ENCODE measurements at regions not wholly inside any gene's neighbourhood (a gene's known extent, or its start where the extent isn't known, plus 50 kb on each side); places are given as distances from the start of the nearest gene placed in this dataset.

DNA sequence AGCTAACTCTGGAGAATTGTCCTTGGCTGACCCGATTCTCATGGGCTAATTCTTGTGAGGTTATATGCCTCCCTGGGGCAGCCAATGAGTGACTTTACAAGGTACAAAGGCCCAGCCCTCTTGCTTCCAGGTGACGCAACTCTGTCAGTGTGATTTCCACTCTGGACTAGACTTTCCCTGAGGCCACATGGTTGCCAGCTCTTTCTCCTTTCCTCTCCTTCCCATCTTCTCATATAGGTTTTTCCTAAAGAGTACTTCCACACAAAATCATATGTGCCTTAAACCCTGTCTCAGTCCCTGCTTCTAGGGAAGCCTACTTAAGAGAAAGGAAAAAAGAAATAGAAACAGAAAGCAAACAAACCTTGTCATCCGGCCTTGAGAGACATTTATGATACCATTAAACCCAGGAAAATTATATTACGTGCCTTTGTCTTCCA lies 226.2 kb upstream of the ZSWIM2 start:
- Mint-ChIP-seq H3K9me3 (peaks cover 0 to 7% (median 0%) of the 10 kb centered on the region in 3 donors), H3K4me3 (no peak overlapping the region), H3K4me1 (no peaks in the 10 kb centered on the region), H3K27ac (no peak overlapping the region), H3K27me3 (peaks cover 0 to 4% of the 10 kb centered on the region in 2 donors), H3K36me3 (no peaks in the 10 kb centered on the region)
- no peak for DNase-seq
- Histone ChIP-seq H3K36me3 (ENCODE audit: control insufficient read depth in 2 of 2, extremely low read depth in 1 of 2, insufficient read depth in 1 of 2, low read length in 1 of 2) (no peaks in the 10 kb centered on the region), H3K4me3 (ENCODE audit: control insufficient read depth in 1 of 2, extremely low read depth in 1 of 2, low read length in 1 of 2) (no peak overlapping the region), H3K4me1 (ENCODE audit: control insufficient read depth in 1 of 2, extremely low read depth in 1 of 2, insufficient read depth in 2 of 2, low read length in 2 of 2) (no peaks in the 10 kb centered on the region), H3K9me3 (no peaks in the 10 kb centered on the region), H3K27me3 (replicated peaks in 1 of 2; ENCODE audit: control insufficient read depth in 2 of 2, extremely low read depth in 1 of 2, insufficient read depth in 2 of 2, low read length in 1 of 2) (no peaks in the 10 kb centered on the region), H3K27ac (ENCODE audit: low read length) (no peak overlapping the region)
- POLR2A ChIA-PET: no interaction called here
- 87% methylated on average over 3 of the region's 4 CpGs for WGBS (ENCODE audit: insufficient coverage)
- CTCF ChIA-PET: no interaction called here
- no peak for ATAC-seq (replicated peaks in 1 of 4)

GRCh38 chr2:187058198-187058597 lies 209.2 kb upstream of the ZSWIM2 start:
- no peaks in the 10 kb centered on the region for H3K4me1 Mint-ChIP-seq
- H3K27ac Mint-ChIP-seq: no peak overlapping the region
- H3K27me3 Mint-ChIP-seq: peaks cover 0 to 4% of the 10 kb centered on the region in 2 donors
- no peaks in the 10 kb centered on the region for H3K4me1 ChIP-seq (ENCODE audit: control insufficient read depth in 1 of 2, extremely low read depth in 1 of 2, insufficient read depth in 2 of 2, low read length in 2 of 2)
- no peaks in the 10 kb centered on the region for H3K36me3 Mint-ChIP-seq
- no peak overlapping the region for H3K27ac ChIP-seq (ENCODE audit: low read length)
- POLR2A ChIA-PET: no interaction called here
- CTCF ChIA-PET: no interaction called here
- H3K9me3 Mint-ChIP-seq: peaks cover 3 to 11% (median 5%) of the 10 kb centered on the region in 3 donors
- no peak overlapping the region for H3K4me3 ChIP-seq (ENCODE audit: control insufficient read depth in 1 of 2, extremely low read depth in 1 of 2, low read length in 1 of 2)
- no peaks in the 10 kb centered on the region for H3K9me3 ChIP-seq
- no peak overlapping the region for H3K4me3 Mint-ChIP-seq
- ATAC-seq (replicated peaks in 1 of 4) (no peak), DNase-seq (no peak)
- H3K27me3 ChIP-seq (replicated peaks in 1 of 2; ENCODE audit: control insufficient read depth in 2 of 2, extremely low read depth in 1 of 2, insufficient read depth in 2 of 2, low read length in 1 of 2): no peaks in the 10 kb centered on the region
- no peaks in the 10 kb centered on the region for H3K36me3 ChIP-seq (ENCODE audit: control insufficient read depth in 2 of 2, extremely low read depth in 1 of 2, insufficient read depth in 1 of 2, low read length in 1 of 2)

DNA sequence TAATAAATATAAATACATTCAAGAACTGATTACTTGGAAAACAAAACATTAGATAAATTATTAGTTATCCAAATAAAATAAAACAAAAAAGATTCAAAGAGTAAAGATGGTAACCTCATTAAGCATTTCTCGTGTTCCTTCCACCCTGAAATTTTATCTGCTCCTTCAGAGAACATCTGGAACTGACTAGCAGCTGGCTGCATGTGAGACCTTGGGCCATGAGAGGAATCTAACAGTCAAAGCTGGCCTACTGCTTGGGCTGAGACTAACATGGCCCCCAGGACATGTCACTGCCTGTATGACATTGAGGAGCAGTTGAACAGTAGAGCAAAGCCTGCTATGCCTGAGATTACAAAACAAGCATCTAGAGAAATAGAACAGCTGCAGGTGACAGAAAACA lies 208.5 kb upstream of the ZSWIM2 start:
- Histone ChIP-seq H3K4me3 (ENCODE audit: control insufficient read depth in 1 of 2, extremely low read depth in 1 of 2, low read length in 1 of 2) (no peak overlapping the region), H3K4me1 (ENCODE audit: control insufficient read depth in 1 of 2, extremely low read depth in 1 of 2, insufficient read depth in 2 of 2, low read length in 2 of 2) (no peaks in the 10 kb centered on the region), H3K36me3 (ENCODE audit: control insufficient read depth in 2 of 2, extremely low read depth in 1 of 2, insufficient read depth in 1 of 2, low read length in 1 of 2) (no peaks in the 10 kb centered on the region), H3K27ac (ENCODE audit: low read length) (no peak overlapping the region), H3K27me3 (replicated peaks in 1 of 2; ENCODE audit: control insufficient read depth in 2 of 2, extremely low read depth in 1 of 2, insufficient read depth in 2 of 2, low read length in 1 of 2) (no peaks in the 10 kb centered on the region), H3K9me3 (no peaks in the 10 kb centered on the region)
- ChIA-PET POLR2A (no interaction called here), CTCF (no interaction called here)
- peaks cover 3 to 11% (median 5%) of the 10 kb centered on the region in 3 donors for H3K9me3 Mint-ChIP-seq
- no peak overlapping the region for H3K27ac Mint-ChIP-seq
- no peaks in the 10 kb centered on the region for H3K36me3 Mint-ChIP-seq
- H3K4me1 Mint-ChIP-seq: no peaks in the 10 kb centered on the region
- no peak for ATAC-seq (replicated peaks in 1 of 4)
- peaks cover 0 to 4% of the 10 kb centered on the region in 2 donors for H3K27me3 Mint-ChIP-seq
- WGBS (ENCODE audit: insufficient coverage): 57% methylated on average over 1 of the region's 1 CpG
- no peak for DNase-seq
- no peak overlapping the region for H3K4me3 Mint-ChIP-seq

DNA sequence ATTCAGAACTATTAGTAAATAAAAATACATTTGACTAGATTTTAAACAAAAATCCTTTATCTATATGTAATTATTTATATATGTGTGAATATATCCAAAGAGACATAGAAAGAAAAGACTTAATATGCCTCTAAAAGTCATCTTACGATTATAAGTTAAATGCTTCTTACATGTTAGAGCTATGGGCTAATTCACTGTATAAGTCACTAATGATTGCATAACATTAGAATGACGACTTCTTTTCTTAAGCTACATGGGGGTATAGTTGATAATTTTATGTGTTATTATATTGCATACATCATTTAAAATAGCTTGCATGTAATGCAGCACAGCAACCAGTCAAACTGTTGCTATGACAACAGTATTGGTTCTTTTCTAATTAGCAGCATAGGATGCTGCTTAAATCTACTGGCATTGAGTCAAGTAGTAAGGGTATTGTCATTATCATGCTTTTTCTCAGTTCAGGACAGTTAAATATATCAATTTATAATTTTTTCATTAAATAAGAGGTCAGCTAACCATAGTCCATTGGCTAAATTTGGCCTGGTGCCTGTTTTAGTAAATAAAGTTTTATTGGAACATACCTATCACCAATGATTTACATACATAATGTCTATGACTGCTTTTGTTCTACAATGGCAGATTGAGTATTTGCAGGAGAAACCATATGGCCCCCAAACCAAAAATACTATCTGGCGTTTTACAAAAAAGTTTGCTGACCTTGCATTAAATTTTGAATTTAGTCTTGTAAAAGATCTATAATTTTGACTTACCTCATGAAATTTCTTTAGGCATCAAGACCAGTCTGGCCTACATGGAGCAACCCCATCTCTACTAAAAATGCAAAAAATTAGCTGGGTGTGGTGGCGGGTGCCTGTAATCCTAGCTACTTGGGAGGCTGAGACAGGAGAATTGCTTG lies 207.7 kb upstream of the ZSWIM2 start:
- Histone ChIP-seq H3K27me3 (replicated peaks in 1 of 2; ENCODE audit: control insufficient read depth in 2 of 2, extremely low read depth in 1 of 2, insufficient read depth in 2 of 2, low read length in 1 of 2) (no peaks in the 10 kb centered on the region), H3K36me3 (ENCODE audit: control insufficient read depth in 2 of 2, extremely low read depth in 1 of 2, insufficient read depth in 1 of 2, low read length in 1 of 2) (no peaks in the 10 kb centered on the region), H3K4me3 (ENCODE audit: control insufficient read depth in 1 of 2, extremely low read depth in 1 of 2, low read length in 1 of 2) (no peak overlapping the region), H3K4me1 (ENCODE audit: control insufficient read depth in 1 of 2, extremely low read depth in 1 of 2, insufficient read depth in 2 of 2, low read length in 2 of 2) (no peaks in the 10 kb centered on the region), H3K9me3 (no peaks in the 10 kb centered on the region), H3K27ac (ENCODE audit: low read length) (no peak overlapping the region)
- CTCF ChIA-PET: no interaction called here
- DNase-seq (no peak), ATAC-seq (replicated peaks in 1 of 4) (no peak)
- Mint-ChIP-seq H3K4me1 (no peaks in the 10 kb centered on the region), H3K27me3 (peaks cover 0 to 4% of the 10 kb centered on the region in 2 donors), H3K4me3 (no peak overlapping the region), H3K9me3 (peaks cover 3 to 11% (median 5%) of the 10 kb centered on the region in 3 donors), H3K27ac (no peak overlapping the region), H3K36me3 (no peaks in the 10 kb centered on the region)
- POLR2A ChIA-PET: no interaction called here
- WGBS (ENCODE audit: insufficient coverage): no CpG with 5 or more reads among the region's 4 CpGs

DNA sequence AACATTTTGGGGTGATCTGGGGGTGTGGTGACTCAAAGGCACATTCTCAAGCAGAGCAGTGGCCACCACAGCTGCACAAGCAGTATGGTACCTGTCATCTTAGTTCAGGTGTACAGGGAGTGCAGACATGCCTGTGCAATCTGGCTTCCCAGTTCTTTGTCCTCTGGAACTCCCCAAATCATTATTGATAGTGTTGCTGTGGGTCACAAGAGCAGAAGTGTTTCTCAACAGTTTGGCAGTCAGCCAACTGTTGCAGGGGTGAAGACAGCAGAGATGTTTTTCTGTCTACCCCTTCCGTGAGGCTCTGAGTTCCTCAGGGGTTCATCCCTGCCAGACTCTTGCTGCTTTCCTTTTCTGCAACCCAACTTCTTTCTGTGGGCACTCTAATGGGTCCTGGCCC lies 206.5 kb upstream of the ZSWIM2 start:
- POLR2A ChIA-PET: no interaction called here
- 71% methylated on average over 1 of the region's 1 CpG for WGBS (ENCODE audit: insufficient coverage)
- Histone ChIP-seq H3K27me3 (replicated peaks in 1 of 2; ENCODE audit: control insufficient read depth in 2 of 2, extremely low read depth in 1 of 2, insufficient read depth in 2 of 2, low read length in 1 of 2) (no peaks in the 10 kb centered on the region), H3K9me3 (no peaks in the 10 kb centered on the region), H3K36me3 (ENCODE audit: control insufficient read depth in 2 of 2, extremely low read depth in 1 of 2, insufficient read depth in 1 of 2, low read length in 1 of 2) (no peaks in the 10 kb centered on the region), H3K27ac (ENCODE audit: low read length) (no peak overlapping the region), H3K4me3 (ENCODE audit: control insufficient read depth in 1 of 2, extremely low read depth in 1 of 2, low read length in 1 of 2) (no peak overlapping the region), H3K4me1 (ENCODE audit: control insufficient read depth in 1 of 2, extremely low read depth in 1 of 2, insufficient read depth in 2 of 2, low read length in 2 of 2) (no peaks in the 10 kb centered on the region)
- Mint-ChIP-seq H3K9me3 (peaks cover 3 to 11% (median 5%) of the 10 kb centered on the region in 3 donors), H3K4me1 (no peaks in the 10 kb centered on the region), H3K27ac (no peak overlapping the region), H3K36me3 (no peaks in the 10 kb centered on the region), H3K27me3 (peaks cover 0 to 4% of the 10 kb centered on the region in 2 donors), H3K4me3 (no peak overlapping the region)
- ATAC-seq (replicated peaks in 1 of 4): no peak
- DNase-seq: no peak
- CTCF ChIA-PET: no interaction called here

DNA sequence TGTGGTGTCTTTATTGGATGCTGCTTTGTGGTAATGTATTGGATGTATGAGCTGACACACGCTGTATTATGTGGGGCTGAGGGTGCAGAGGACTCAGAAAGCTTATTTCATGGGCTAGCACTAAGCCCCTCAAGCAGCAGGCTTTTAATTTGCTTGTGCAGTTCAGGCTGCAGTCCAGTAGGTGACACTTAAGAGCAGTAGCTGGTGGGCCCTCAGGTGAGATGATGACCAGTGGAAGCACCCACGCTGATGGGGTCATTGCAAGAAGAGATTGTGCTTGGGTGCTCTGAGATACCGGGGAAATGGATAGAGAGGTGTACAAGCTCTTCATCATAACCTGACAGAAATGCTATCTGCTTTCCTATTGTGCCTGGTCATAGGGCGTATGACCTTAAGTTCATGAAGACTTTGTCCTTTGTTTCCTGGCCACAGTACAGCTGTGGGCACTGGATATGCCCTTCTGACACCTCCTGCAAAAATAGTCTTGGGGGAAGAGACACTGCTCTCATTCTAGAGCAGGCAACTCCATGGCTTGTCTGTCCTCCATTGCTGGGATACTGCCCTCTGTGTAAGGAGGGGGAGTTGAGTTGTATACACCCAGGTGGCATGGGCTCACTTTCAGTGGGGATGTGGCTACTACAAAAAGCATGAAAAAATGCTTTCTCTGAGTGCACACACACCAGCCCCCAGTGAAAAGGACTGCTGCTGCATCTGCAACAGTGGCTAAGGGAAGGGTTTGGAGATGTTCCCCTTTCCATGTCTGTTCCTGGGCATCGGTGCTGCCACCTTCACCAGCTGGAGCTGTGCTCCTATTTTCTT lies 205.7 kb upstream of the ZSWIM2 start:
- H3K27me3 Mint-ChIP-seq: peaks cover 0 to 4% of the 10 kb centered on the region in 2 donors
- H3K27ac Mint-ChIP-seq: no peak overlapping the region
- POLR2A ChIA-PET: no interaction called here

More for the DNA sequence above, 205.7 kb upstream of the ZSWIM2 start:
- Mint-ChIP-seq H3K36me3 (no peaks in the 10 kb centered on the region), H3K4me1 (no peaks in the 10 kb centered on the region), H3K4me3 (no peak overlapping the region), H3K9me3 (peaks cover 3 to 11% (median 5%) of the 10 kb centered on the region in 3 donors)
- Histone ChIP-seq H3K4me1 (ENCODE audit: control insufficient read depth in 1 of 2, extremely low read depth in 1 of 2, insufficient read depth in 2 of 2, low read length in 2 of 2) (no peaks in the 10 kb centered on the region), H3K27me3 (replicated peaks in 1 of 2; ENCODE audit: control insufficient read depth in 2 of 2, extremely low read depth in 1 of 2, insufficient read depth in 2 of 2, low read length in 1 of 2) (no peaks in the 10 kb centered on the region), H3K9me3 (no peaks in the 10 kb centered on the region), H3K36me3 (ENCODE audit: control insufficient read depth in 2 of 2, extremely low read depth in 1 of 2, insufficient read depth in 1 of 2, low read length in 1 of 2) (no peaks in the 10 kb centered on the region), H3K4me3 (ENCODE audit: control insufficient read depth in 1 of 2, extremely low read depth in 1 of 2, low read length in 1 of 2) (no peak overlapping the region), H3K27ac (ENCODE audit: low read length) (no peak overlapping the region)
- DNase-seq: no peak
- CTCF ChIA-PET: no interaction called here
- ATAC-seq (replicated peaks in 1 of 4): no peak
- WGBS (ENCODE audit: insufficient coverage): 61% methylated on average over 5 of the region's 5 CpGs
